ENCODE measurements at regions not wholly inside any gene's neighbourhood (a gene's known extent, or its start where the extent isn't known, plus 50 kb on each side); places are given as distances from the start of the nearest gene placed in this dataset.

DNA sequence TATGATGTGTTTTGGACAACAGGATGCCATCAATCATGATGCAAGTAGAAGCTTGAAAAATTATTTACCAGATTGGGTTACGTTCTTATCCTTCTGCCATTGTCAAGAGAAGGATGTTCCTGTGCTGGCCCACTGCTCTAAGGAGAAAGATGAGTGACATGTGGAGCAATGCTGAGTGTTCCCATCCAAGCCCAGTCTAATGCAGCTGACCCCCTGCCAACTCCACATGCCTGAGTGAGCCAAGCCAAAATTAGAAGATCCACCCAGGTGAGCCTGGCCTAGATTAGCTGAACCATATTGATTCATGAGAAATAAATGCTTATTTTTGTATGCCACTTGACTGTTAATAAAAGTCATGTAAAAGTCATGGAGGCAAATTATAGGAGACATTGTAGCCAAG lies 446.5 kb downstream of the CNTN3 start:
- TF ChIP-seq CTCF (IDR thresholded peaks at IDR 0.05; ENCODE audit: poor library complexity, severe bottlenecking) (no peak), EP300 (conservative IDR thresholded peaks at IDR 0.05; ENCODE audit: poor library complexity, severe bottlenecking) (no peak), RAD21 (conservative IDR thresholded peaks at IDR 0.05) (no peak), MXI1 (conservative IDR thresholded peaks at IDR 0.05; ENCODE audit: poor library complexity, severe bottlenecking) (no peak), POLR2AphosphoS5 (IDR thresholded peaks at IDR 0.05) (no peak), SMC3 (conservative IDR thresholded peaks at IDR 0.05; ENCODE audit: poor library complexity) (no peak), EZH2 (IDR thresholded peaks at IDR 0.05; ENCODE audit: borderline replicate concordance, insufficient read depth, low read length, poor library complexity, severe bottlenecking) (no peak), TAF1 (IDR thresholded peaks at IDR 0.05; ENCODE audit: low read depth) (no peak)
- TF ChIP-seq, protein P1, sequence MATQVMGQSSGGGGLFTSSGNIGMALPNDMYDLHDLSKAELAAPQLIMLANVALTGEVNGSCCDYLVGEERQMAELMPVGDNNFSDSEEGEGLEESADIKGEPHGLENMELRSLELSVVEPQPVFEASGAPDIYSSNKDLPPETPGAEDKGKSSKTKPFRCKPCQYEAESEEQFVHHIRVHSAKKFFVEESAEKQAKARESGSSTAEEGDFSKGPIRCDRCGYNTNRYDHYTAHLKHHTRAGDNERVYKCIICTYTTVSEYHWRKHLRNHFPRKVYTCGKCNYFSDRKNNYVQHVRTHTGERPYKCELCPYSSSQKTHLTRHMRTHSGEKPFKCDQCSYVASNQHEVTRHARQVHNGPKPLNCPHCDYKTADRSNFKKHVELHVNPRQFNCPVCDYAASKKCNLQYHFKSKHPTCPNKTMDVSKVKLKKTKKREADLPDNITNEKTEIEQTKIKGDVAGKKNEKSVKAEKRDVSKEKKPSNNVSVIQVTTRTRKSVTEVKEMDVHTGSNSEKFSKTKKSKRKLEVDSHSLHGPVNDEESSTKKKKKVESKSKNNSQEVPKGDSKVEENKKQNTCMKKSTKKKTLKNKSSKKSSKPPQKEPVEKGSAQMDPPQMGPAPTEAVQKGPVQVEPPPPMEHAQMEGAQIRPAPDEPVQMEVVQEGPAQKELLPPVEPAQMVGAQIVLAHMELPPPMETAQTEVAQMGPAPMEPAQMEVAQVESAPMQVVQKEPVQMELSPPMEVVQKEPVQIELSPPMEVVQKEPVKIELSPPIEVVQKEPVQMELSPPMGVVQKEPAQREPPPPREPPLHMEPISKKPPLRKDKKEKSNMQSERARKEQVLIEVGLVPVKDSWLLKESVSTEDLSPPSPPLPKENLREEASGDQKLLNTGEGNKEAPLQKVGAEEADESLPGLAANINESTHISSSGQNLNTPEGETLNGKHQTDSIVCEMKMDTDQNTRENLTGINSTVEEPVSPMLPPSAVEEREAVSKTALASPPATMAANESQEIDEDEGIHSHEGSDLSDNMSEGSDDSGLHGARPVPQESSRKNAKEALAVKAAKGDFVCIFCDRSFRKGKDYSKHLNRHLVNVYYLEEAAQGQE (IDR thresholded peaks at IDR 0.05; ENCODE audit: borderline replicate concordance) = no peak
